ENCODE measurements at regions not wholly inside any gene's neighbourhood (a gene's known extent, or its start where the extent isn't known, plus 50 kb on each side); places are given as distances from the start of the nearest gene placed in this dataset.

DNA sequence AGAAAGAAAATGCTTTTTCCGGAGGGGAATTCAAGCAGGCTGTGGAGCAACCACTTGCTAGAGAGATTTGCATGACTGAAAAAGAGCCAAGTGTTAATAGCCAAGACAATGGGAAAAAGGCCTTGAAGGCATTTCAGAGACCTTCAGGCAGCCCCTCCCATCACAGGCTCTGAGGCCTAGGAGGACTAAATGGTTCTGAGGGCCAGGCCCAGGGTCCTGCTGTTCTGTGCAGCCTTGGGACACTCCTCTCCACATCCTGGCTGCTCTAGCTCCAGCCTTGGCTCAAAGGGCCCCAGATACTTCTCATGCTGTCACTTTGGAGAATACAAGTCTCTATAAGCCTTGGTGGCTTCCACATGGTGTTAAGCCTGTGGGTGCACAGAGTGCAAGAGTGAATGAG lies 81.8 kb downstream of the B3GNT2 start:
- H3K9me3 ChIP-seq (ENCODE audit: severe bottlenecking) = peaks cover 6% of the 10 kb centered on the region
- H3K4me3 ChIP-seq (ENCODE audit: severe bottlenecking) = no peak overlapping the region
- no peak for DNase-seq (ENCODE audit: low spot score)
- no peak for ATAC-seq (ENCODE audit: low read depth)
- H3K36me3 ChIP-seq (ENCODE audit: low read depth) = no peaks in the 10 kb centered on the region
- TF ChIP-seq, protein P1, sequence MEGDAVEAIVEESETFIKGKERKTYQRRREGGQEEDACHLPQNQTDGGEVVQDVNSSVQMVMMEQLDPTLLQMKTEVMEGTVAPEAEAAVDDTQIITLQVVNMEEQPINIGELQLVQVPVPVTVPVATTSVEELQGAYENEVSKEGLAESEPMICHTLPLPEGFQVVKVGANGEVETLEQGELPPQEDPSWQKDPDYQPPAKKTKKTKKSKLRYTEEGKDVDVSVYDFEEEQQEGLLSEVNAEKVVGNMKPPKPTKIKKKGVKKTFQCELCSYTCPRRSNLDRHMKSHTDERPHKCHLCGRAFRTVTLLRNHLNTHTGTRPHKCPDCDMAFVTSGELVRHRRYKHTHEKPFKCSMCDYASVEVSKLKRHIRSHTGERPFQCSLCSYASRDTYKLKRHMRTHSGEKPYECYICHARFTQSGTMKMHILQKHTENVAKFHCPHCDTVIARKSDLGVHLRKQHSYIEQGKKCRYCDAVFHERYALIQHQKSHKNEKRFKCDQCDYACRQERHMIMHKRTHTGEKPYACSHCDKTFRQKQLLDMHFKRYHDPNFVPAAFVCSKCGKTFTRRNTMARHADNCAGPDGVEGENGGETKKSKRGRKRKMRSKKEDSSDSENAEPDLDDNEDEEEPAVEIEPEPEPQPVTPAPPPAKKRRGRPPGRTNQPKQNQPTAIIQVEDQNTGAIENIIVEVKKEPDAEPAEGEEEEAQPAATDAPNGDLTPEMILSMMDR (IDR thresholded peaks at IDR 0.05; ENCODE audit: poor library complexity, severe bottlenecking) = no peak
- no peaks in the 10 kb centered on the region for H3K4me1 ChIP-seq (ENCODE audit: insufficient read depth, poor library complexity, severe bottlenecking)
- H3K27ac ChIP-seq (ENCODE audit: poor library complexity, severe bottlenecking) = no peak overlapping the region
- H3K27me3 ChIP-seq (ENCODE audit: insufficient read depth, poor library complexity, severe bottlenecking) = no peaks in the 10 kb centered on the region

Data from RWPE2 (cell line).